Prostate gland (tissue), 2 donors: ENCODE measurements at regions not wholly inside any gene's neighbourhood (a gene's known extent, or its start where the extent isn't known, plus 50 kb on each side); places are given as distances from the start of the nearest gene placed in this dataset.

Experiments
- POLR2A ChIP-seq: fragments of 450-650 bp; IDR thresholded peaks from one replicate; pipeline ENCODE4 v1.6.1; 2016; ENCODE audit warnings: antibody characterized with exemption, mild to moderate bottlenecking
- POLR2AphosphoS5 ChIP-seq: sonication (generic); formaldehyde crosslinking; IDR thresholded peaks from one replicate; pipeline ENCODE4 v1.6.1; 2017; ENCODE audit warnings: antibody characterized with exemption
- TF ChIP-seq, protein P1 (sequence below), 4 experiments: fragments of 200-600 bp in 2 of 4; fragments of 450-650 bp in 2 of 4; sonication (generic) in 2 of 4; IDR thresholded peaks; 1 replicate in 3 of 4; 2 replicates in 1 of 4; pipeline ENCODE4 v1.5.1; 2016 to 2019; ENCODE audit warnings: antibody characterized with exemption in 4 of 4, mild to moderate bottlenecking in 2 of 4, moderate library complexity in 2 of 4

DNA sequence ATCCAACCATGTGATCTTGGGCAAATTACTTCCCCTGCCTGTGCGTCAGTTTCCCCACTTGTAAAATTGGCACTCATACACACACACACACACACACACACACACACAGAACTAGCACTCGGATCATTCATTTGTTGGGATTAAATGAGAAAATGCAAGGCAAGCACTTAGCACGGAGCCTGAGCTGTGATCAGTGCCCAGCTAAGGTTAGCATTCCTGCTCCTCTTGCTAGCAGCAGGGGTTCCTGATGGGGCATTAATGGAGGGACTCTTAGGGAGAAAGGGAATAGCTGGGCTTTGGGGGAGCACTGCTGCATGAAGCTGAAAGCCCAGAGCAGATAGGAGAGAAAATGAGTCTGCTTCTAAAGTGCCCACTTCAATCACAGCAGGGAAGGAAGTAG lies 187.7 kb upstream of the C2CD4B start:
- TF ChIP-seq, protein P1, sequence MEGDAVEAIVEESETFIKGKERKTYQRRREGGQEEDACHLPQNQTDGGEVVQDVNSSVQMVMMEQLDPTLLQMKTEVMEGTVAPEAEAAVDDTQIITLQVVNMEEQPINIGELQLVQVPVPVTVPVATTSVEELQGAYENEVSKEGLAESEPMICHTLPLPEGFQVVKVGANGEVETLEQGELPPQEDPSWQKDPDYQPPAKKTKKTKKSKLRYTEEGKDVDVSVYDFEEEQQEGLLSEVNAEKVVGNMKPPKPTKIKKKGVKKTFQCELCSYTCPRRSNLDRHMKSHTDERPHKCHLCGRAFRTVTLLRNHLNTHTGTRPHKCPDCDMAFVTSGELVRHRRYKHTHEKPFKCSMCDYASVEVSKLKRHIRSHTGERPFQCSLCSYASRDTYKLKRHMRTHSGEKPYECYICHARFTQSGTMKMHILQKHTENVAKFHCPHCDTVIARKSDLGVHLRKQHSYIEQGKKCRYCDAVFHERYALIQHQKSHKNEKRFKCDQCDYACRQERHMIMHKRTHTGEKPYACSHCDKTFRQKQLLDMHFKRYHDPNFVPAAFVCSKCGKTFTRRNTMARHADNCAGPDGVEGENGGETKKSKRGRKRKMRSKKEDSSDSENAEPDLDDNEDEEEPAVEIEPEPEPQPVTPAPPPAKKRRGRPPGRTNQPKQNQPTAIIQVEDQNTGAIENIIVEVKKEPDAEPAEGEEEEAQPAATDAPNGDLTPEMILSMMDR (IDR thresholded peaks at IDR 0.05): no peak
- no peak for TF ChIP-seq POLR2A
- no peak for TF ChIP-seq POLR2AphosphoS5
